Fibroblast of upper back skin (primary cell): ENCODE measurements at regions not wholly inside any gene's neighbourhood (a gene's known extent, or its start where the extent isn't known, plus 50 kb on each side); places are given as distances from the start of the nearest gene placed in this dataset.

Source experiments
- DNase-seq: peaks from one replicate; pipeline ENCODE4 v3.0.0-alpha.2; 2013

DNA sequence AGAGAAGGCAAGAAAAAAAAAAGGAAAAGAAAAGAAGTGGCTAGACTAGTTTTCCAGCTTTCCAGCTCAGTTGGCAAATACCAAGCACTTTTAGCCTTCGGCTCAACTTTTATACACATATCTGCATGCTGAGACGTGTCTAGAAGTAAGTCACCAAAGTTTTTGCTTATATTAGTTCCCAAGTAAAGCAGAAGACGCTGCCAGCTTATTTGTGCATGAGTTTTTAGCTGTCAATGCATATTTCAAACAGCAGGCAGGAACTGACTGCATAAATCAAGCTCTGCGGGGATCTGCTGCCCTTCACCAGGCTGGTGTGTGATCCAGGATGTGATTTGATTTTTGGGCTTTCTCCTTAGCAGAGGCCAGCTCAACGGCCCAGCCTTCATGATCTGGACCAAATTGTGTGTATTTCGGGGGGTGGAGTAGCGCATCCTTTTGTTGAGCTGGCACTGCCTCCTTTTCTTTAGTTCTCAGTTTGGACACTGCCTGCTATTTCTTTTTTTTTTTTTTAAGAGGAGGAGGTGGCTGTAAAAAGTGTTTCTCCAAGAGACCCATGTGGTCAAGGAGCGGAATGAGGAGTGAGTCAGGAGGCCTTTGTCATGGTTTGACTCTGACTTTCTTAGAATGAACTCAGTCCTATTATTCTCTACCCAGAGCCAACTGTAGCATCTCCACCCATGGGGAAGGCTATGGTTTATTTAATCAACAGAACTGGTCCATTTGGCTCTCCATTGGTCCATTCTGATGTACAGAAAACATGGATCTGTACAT, 162.6 kb upstream of the XYLT1 start:
- DNase-seq = peak; percentile 59

DNA sequence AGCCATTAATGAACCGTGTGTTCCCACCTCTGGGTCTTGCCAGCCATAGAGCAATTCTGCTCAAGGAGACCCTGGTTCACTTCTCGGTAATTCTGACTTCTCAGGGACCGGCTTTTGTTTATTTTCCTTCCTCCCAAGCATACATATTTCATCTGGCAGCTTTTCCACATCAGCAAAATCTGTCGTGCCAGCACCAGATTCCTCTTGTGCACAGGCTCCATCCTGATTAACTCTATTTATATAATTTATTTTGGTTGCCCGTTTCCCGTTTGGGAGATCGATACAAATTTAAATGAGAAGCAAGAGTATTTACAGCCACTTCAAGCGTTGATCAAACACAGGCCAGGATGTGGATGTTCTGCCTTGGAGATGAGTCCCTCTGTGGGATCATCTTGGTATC, 161.9 kb upstream of the XYLT1 start:
- no peak for DNase-seq

DNA sequence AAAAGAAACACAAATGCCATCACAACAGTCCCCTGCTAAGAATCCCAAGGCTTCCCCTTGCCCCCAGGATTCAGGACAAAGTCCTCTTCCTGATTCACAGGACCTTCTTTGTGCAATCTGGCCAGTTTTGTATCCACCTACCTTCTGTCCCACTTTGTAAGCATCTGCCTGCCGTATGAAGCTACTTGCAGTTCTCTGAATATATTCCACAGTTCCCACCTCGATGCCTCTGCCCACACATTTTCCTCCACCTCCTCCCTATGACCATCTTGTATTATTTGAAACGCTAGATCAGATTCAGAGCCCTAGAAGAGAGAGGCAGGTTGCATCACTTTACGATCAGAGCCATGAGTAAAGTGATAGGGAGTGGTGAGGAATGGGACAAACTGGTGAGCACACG, 159.2 kb upstream of the XYLT1 start:
- no peak for DNase-seq

DNA sequence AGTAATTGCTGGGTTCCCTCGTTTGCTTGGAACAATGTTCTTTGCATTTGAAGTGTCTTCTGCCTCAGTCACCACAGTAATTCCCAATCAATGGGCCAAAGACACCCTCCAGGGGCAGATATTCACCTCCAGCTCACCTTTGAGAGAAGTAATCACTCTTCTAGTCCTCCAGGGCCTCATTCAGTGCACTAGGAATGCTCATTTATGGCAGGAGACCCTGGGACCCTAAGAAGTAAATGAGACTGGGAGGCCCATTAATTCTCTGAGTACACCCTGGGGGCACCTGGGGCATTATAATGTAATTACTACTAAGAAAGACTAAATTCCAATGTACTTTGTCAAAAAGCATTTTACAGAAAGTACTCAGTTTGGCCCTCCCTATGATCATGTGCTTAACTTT, 158.2 kb upstream of the XYLT1 start:
- DNase-seq = peak; percentile 8

DNA sequence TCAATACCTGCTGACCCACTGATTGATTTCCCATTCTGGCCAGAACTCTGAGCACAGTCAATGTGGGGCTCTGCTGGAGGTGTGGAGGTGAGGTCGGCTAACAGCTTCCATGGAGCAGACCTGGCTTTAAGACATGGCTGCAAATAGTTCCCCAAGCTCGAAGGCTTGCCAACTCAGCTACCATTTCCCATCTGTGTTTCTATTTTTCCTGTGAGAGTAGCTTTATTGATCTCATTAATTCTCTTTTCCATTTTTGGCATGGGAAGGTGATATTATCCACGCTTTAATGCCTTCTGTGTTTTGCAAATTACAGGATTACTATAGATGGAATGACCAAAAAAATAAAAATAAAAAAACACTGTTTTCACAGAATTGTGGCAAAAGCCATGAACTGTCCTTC, 151.6 kb upstream of the XYLT1 start:
- no peak for DNase-seq

DNA sequence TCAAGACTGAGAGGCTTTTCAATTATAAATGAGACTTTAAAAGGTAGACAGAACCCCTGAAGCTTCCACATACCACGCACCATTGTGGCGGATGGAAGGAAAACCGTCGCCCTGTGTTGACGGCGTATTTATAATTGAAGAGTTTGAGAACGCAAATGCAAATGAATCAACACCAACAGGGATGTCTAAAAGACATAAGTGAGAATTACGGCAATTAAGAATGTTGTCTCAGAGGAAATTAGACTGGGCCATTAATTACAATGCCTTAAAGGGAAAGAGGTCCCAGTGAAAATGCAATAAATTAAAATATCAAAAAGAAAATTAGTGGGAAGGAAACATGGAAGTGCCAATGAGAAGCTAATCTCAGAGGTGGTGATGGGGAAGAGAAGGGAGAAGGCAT, 148.5 kb upstream of the XYLT1 start:
- DNase-seq = no peak

DNA sequence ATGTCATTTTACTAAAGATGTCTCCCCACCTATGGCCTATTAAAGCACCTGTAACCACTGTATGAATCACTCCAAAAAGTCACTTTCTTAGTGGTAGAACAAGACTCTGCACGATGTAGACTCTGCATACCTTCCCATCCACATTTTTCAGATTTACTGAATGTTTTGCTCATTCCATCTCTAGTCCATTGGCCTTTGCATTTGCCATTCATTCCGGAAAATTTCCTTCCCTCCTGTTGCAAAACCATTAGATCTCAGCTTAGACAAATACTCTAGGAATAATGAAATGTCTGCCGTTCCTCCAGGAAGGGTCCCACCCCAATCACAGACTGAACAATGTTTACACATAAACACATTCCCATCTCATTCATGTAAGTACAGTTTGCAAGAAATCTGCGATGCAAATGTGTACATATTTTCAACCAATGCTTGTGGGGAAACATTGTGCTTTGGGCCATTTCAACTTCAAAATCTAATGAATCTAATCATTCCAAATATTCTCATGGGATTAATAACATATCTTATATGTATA, 146.3 kb upstream of the XYLT1 start:
- no peak for DNase-seq

DNA sequence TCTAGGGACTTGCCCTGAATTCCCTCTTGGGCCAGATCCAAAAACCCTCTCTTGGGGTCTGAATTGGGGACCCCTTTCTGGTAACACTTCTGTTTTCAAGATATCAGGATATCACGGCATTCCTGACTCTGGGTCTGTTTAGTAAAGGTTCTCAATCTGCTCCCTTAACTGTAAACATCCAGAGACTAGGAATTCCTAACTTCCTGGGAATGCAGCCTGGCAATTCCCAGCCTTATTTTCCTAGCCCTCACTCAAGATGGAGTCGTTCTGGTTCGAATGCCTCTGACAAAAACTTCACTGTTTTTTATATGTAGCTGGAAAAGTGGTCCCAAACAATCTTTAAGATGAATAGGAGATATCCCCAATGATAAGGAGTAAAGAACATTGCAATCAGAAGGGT, 141.6 kb upstream of the XYLT1 start:
- no peak for DNase-seq

DNA sequence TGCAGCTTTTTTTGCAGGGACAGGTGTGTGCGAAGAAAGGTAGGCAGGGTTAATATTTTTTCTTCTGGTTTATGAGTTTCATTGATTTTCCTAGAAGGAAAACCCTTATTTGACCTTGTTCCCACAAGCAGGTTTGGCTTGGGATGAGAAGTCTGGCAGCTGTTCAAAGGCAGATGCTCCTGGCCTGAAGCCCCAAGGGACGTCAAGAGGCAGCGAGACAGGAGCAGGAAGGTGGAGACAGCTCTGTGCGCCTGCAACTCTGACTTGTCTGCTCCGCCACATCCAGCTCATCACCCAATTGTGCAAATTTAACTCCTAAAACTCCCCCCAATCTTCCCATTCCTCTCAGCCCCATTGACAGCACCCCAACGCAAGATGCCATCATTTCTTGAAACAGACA, 136.8 kb upstream of the XYLT1 start:
- DNase-seq = no peak

DNA sequence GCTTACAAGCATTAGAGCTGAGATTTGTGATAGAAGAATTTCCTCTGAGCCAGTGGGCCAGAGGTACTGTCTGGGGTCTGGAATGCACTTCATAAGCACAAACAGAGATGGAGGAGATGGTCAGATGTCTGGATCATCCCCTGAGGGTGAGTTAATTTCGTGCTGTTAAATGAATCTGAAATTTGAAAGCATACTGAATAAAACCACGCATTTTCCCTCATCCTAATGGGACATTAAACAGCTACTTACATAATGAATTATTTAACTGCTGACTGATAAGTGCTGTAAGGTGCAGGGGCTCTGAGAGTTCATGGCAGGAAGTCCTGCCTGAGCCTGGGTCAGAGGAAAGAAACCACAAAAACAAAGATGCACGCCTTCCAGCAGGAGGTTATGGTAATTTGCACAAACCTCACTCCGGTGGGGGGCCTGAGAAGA, 136.3 kb upstream of the XYLT1 start:
- DNase-seq = no peak

DNA sequence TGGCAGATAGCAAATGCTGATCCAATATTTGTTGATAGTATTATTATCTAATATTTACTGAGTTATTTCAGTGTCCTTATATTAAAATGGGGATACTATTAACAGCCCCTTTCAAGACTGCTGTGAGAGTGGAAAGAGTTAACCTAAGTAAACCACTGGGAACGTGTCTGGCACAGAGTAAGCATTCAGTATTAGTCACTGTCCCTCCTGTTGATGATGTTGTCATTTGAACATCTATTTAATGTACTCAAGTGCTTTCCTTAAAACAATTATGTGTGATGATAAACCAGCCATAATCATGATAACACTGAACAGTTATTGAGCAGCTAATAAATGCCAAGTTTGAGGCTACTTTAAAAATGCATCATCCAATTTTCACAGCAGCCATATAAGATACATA, 135.7 kb upstream of the XYLT1 start:
- DNase-seq = peak; percentile 7

DNA sequence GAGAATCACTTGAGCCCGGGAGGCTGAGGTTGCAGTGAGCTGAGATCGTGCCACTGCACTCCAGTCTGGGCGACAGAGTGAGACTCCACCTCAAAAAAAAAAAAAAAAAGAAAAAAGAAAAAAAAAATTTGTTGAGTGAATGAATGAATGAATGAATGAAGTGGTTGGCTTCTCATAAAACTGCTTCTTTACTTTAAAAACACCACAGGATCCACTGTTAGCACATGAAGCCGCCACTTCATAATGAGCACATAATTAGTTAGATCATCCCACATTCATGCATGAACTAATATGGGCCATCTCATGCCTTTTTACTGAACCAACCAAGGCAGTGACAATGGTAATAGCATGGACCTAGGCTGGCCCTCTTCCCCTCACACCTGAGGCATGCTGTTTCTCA, 135.0 kb upstream of the XYLT1 start:
- DNase-seq = no peak

DNA sequence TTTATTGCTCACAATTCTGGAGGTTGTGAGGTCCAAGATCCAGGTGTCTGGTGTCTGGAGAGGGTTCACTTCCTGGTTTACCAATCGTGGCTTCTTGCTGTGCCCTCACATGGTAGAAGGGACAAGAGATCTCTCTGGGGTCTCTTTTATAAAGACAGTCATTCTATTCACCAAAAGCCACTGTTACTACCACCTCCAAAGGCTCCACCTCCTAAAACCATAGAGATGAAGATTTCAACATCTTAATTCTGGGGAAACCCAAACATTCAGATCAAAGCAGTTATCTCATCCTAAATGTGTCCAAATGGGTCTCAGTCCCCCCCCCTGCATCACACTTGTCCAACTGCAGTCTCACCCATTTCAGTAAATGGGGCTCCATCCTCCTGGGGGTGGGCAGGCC, 132.9 kb upstream of the XYLT1 start:
- no peak for DNase-seq

DNA sequence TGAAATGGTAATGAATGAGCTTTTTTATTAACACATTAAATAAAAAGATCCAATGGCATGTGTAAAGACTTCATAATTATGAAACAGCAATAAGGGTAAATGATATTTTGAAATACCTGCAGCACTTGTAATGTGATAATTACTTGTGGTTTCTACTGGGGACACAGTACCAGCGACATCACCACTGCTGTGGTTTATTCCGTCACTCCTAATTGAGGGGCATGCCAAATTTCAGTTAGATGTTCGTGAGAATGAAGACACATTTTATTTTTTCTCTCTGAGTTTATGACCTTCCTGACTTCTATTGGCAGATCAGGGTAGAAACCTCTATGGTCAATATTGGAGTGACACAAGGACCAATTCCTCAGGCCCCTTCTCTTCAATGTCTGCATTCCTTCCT, 131.9 kb upstream of the XYLT1 start:
- no peak for DNase-seq

DNA sequence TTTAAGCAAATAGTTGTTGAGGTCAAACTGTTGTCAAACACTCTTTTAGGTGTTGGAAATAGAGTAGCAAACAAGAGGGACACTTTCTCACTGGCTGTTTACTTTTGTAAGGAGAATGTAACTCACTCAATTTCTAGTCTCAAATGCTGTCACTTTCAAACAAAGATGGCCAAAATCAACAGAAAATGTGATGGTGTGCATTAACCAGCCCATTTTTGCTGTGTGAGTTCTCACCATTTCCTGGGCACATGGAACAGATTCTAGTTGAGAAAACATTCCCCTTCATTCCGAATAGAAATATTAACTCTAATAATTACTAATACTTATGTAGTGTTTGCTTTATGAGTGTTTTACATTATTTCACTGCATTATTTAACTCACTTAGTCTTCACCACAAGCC, 128.2 kb upstream of the XYLT1 start:
- DNase-seq = no peak

DNA sequence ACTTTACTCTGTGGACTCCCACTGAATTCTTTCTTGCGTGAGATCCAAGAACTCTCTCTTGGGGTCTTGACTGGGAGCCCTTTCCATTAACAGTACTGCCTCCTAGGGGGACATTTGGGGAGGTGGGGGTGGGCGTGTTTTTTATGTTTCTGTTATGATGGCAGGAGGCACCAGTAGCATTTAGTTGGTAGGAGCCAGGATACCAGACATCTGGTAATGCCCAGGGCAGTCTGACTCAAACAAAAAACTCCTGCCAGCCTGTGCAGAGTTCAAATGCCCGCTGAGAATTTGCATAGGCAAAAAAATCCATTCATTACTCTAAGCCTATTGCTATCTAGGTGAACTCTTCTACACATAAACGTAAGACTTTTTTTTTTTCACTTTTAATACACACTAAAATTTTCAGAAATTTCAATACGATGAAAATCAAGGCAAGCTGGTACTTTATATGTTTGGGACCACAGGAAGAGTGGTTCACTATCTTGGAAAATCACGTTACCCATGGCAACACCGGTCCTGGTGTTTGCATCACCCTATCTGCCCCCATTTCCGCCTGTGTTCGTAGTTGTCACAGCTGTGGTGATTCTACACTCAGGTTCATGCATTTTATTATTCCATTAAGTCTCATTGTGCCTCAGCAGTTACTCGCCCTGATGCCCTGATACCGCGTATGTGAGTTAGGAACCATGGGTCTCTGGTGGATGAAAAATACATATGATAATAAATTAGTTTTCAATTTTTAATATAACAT, 121.1 kb upstream of the XYLT1 start:
- no peak for DNase-seq

DNA sequence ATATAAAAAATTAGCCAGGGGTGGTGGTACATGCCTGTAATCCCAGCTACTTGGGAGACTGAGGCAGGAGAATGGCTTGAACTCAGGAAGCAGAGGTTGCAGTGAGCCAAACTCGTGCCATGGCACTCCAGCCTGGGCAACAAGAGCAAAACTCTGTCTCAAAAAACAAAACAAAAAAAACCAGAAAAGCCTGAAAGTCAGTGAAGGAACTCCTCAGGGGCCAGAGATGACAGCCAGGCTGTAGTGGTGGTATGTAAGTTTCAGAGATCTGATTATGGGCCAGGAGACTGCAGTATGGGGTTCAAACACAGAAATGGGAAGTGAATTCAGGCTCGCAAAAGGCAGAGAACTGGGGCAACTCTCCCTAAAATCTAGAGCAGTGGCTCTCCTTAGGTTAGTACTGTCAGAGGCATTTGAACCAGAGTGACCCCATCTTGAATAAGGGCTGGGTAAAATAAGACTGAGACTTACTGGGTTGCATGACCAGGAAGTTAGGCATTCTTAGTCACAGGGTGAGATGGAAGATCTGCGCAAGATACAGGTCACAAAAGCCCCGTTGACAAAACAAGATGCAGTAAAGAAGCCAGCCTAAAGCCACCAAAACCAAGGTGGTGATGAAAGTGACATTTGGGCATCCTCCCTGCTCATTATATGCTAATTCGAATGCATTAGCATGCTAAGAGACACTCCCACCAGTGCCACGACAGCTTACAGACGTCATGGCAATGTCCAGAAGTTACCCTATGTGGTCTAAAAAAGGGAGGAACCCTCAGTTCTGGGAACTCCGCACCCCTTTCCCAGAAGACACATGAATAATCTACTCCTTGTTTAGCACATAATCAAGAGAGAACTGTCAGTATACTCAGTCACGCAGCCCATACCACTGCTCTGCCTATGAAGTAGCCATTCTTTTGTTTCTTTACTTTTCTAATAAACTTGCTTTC, 120.2 kb upstream of the XYLT1 start:
- no peak for DNase-seq

DNA sequence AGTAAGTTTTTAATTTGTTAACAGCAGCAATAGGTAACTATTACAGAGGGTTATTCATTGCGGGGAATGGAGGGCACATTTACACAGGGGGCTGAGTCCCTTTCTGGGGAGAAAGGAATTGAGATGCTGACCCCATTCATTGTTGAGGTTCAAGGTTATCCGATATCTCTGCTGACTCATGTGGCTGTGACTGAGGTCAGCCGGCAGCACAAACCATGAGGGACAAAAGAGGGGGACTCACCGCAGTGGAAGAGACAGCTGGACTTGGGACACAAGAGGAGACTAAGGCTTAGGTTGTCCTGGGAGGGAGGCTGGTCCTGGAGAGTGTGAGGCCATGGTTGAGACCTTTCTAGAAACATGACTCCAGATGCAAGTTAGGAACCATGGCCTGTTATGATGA, 119.1 kb upstream of the XYLT1 start:
- no peak for DNase-seq

DNA sequence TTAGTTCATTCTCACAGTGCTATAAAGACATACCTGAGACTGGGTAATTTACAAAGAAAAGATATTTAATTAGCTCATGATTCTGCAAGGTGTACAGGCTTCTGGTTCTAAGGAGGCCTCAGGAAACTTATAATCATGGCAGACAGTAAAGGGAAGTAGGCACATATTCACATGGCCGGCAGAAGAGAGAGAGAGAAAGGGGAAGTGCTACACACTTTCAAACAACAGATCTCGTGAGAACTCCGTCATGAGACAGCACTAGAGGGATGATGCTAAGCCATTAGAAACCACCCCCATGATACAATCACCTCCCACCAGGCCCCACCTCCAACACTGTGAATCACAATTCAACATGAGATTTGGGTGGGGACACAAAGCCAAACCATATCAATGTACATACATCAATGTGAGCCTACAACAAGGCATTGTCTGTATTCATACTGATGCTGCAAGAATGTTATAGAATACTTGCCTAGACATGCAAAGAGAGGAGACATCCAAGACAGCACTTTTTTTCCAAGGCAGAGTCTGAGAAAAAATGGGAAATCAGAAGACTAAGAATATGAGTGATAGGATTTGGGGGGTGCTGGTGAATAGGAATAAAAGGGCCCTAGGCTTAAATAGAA, 114.8 kb upstream of the XYLT1 start:
- DNase-seq = no peak

DNA sequence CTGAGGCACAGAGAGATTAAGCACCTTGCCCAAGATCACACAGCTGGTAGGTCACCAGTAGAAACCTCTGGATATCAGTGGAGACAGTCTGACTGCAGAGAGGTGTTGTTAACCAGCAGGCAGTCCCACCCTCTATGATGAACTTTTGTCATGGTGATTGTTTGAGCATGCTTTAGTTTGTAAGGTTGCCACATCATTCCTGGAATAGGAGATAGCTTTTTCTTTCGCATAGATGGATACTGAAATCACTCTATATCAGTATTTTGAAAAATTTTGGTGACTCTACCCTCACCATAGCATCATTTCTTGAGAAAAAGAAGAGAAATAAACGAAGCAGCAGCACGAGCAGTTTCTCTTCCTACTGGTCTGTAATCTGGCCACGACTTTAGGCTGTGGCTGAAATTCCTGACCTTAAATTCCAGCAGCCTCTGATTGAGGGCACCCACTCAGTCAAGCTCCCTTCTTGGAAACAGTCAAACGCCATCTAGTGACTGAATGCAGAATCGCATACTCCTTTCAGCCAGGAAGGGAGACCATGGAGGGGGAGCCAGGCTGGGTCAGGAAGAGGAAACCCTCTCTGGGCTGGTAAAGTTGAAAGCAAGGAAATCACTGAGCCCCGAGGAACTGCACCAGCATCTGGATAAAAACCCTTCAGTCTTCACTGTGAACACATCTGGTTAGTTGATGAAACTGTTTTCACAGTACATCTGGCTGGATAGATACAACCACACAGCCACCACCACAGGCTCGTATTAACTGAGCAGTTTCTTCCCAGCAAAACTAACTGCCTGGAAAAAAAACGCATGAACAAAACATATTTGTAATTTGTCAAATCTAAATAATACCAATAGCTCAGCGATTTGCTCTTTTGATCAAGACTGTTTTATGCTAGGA, 108.5 kb upstream of the XYLT1 start:
- peak; percentile 89 for DNase-seq

DNA sequence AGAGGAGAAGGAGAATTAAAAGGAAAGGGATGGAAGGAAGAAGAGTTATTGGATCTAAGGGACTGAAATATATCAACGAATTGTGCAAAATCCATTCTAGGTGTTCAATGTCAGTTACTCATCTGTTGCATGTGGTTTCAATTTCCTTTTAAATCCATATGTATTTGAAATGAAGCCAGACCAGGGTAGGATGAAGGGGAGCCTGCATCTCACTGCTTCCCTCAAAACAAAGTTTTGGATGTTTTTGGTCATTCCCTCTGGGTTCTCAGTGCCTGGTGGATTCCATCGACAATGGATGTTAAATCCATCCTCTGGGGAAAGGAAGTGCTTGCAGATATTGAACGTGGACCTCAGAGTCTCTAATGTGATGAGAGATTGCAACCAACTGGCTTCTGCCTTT, 103.5 kb upstream of the XYLT1 start:
- peak; percentile 89 for DNase-seq

DNA sequence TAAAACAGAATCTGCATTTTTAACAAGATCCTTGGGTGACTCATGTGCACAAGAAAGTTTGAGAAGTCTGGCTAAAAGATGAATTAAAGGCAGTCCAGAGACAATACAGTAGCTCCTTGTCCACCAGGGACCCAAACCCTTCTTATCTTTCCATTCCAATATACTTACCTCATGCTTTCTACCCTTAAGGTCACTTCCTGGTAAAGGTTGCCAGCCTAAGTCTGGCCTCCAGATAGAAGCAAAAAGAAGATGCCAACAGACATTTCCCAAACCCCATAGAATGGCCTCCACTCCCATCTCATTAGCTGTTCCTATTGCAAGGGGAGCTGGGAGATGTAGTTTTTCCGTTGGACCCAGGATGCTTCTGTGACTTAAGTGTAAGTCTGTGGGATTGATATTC, 101.4 kb upstream of the XYLT1 start:
- DNase-seq = no peak
